ENCODE measurements at regions not wholly inside any gene's neighbourhood (a gene's known extent, or its start where the extent isn't known, plus 50 kb on each side); places are given as distances from the start of the nearest gene placed in this dataset.

DNA sequence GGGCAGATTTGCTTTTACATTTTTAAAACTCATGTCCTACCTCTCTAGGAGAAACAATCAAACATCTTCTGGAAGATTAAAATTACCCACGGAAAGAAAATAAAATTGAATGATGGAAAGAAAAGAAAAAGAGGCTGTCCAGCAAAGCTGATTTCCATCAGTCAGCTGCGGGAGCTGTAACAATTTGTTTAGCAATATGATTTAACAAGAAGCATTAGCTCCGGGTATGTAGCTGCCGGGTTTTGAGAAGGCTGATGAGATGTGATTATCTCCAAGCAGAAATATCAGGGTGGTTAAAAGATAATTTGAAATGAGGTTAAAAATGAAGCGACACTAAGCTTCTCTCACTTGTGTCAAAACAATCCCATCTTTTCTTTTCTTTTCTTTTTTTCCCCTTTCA, 608.9 kb upstream of the SALL1 start:
- TF ChIP-seq, protein P1, sequence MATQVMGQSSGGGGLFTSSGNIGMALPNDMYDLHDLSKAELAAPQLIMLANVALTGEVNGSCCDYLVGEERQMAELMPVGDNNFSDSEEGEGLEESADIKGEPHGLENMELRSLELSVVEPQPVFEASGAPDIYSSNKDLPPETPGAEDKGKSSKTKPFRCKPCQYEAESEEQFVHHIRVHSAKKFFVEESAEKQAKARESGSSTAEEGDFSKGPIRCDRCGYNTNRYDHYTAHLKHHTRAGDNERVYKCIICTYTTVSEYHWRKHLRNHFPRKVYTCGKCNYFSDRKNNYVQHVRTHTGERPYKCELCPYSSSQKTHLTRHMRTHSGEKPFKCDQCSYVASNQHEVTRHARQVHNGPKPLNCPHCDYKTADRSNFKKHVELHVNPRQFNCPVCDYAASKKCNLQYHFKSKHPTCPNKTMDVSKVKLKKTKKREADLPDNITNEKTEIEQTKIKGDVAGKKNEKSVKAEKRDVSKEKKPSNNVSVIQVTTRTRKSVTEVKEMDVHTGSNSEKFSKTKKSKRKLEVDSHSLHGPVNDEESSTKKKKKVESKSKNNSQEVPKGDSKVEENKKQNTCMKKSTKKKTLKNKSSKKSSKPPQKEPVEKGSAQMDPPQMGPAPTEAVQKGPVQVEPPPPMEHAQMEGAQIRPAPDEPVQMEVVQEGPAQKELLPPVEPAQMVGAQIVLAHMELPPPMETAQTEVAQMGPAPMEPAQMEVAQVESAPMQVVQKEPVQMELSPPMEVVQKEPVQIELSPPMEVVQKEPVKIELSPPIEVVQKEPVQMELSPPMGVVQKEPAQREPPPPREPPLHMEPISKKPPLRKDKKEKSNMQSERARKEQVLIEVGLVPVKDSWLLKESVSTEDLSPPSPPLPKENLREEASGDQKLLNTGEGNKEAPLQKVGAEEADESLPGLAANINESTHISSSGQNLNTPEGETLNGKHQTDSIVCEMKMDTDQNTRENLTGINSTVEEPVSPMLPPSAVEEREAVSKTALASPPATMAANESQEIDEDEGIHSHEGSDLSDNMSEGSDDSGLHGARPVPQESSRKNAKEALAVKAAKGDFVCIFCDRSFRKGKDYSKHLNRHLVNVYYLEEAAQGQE (IDR thresholded peaks at IDR 0.05; ENCODE audit: insufficient replicate concordance, low read depth) = no peak
- TF ChIP-seq, protein P2, sequence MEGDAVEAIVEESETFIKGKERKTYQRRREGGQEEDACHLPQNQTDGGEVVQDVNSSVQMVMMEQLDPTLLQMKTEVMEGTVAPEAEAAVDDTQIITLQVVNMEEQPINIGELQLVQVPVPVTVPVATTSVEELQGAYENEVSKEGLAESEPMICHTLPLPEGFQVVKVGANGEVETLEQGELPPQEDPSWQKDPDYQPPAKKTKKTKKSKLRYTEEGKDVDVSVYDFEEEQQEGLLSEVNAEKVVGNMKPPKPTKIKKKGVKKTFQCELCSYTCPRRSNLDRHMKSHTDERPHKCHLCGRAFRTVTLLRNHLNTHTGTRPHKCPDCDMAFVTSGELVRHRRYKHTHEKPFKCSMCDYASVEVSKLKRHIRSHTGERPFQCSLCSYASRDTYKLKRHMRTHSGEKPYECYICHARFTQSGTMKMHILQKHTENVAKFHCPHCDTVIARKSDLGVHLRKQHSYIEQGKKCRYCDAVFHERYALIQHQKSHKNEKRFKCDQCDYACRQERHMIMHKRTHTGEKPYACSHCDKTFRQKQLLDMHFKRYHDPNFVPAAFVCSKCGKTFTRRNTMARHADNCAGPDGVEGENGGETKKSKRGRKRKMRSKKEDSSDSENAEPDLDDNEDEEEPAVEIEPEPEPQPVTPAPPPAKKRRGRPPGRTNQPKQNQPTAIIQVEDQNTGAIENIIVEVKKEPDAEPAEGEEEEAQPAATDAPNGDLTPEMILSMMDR (IDR thresholded peaks at IDR 0.05; ENCODE audit: insufficient read depth, low read length) = no peak
- TF ChIP-seq SPI1 (IDR thresholded peaks at IDR 0.05; ENCODE audit: borderline replicate concordance, low read depth) (no peak), POLR2AphosphoS5 (IDR thresholded peaks at IDR 0.05; ENCODE audit: low read depth) (no peak)

Measured in HL-60 (cell line).